Tibial artery (tissue), 4 donors: ENCODE measurements at regions not wholly inside any gene's neighbourhood (a gene's known extent, or its start where the extent isn't known, plus 50 kb on each side); places are given as distances from the start of the nearest gene placed in this dataset.

Source experiments
- DNase-seq, 2 donors: peaks; one replicate each; pipeline ENCODE4 v3.0.0-alpha.2; 2019
- H3K27ac ChIP-seq, 2 donors: fragments of 200-600 bp; sonication (generic) in 1 of 2; 1 replicate in 1 of 2; 2 replicates in 1 of 2; pipeline ENCODE4 v1.5.1; 2018 to 2019; ENCODE audit warnings: mild to moderate bottlenecking in 1 of 2
- H3K27me3 ChIP-seq, 2 donors: fragments of 200-600 bp; sonication (generic) in 1 of 2; one replicate each; pipeline versions ENCODE4 v1.5.1 to v1.6.0; 2016 to 2019
- H3K36me3 ChIP-seq, 3 donors: fragments of 200-600 bp; sonication (generic) in 2 of 3; one replicate each; pipeline ENCODE4 v1.5.1; 2016 to 2019; ENCODE audit warnings: mild to moderate bottlenecking in 2 of 3
- H3K4me1 ChIP-seq, 4 donors: fragments of 200-600 bp; sonication (generic) in 2 of 4; 1 replicate in 3 of 4; 2 replicates in 1 of 4; pipeline ENCODE4 v1.5.1; 2016 to 2019
- H3K4me3 ChIP-seq, 2 donors: fragments of 200-600 bp; sonication (generic) in 1 of 2; 1 replicate in 1 of 2; 2 replicates in 1 of 2; pipeline ENCODE4 v1.5.1; 2018 to 2019; ENCODE audit warnings: mild to moderate bottlenecking in 2 of 2
- H3K9me3 ChIP-seq, 3 donors: fragments of 200-600 bp; sonication (generic) in 1 of 3; one replicate each; pipeline ENCODE4 v1.5.1; 2016 to 2019
- intact Hi-C: fragments of 100-400 bp; cut with DNase I; formaldehyde crosslinking; loops from one replicate; pipeline ENCODE4 v1.15.0; 2023; ENCODE audit warnings: low total_unique reads
- TF ChIP-seq, protein P1 (sequence below), 2 experiments: fragments of 200-600 bp in 1 of 2; fragments of 450-650 bp in 1 of 2; IDR thresholded peaks; one replicate each; pipeline ENCODE4 v1.5.1; 2017 to 2019; ENCODE audit warnings: antibody characterized with exemption in 2 of 2, mild to moderate bottlenecking in 1 of 2, moderate library complexity in 1 of 2

DNA sequence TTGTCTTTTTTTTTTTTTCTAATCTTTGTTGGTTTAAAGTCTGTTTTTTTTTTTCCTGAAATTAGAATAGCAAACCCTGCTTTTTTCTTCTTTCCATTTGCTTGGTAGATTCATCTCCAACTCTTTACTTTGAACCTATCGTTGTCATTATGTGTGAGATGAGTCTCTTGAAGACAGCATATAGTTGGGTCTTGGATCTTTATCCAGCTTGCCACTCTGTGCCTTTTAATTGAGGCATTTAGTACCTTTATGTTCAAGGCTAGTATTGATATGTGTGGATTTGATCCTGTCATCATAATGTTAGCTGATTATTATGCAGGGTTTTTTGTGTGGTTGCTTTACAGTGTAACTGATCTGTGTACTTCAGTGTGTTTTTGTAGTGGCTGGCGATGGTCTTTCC is 383.8 kb downstream of the MAN2A1 start:
- Histone ChIP-seq H3K4me1 (peaks cover 0 to 6% (median 3%) of the 10 kb centered on the region in 4 donors), H3K9me3 (peaks cover 0 to 14% (median 0%) of the 10 kb centered on the region in 3 donors), H3K36me3 (no peaks in the 10 kb centered on the region), H3K27ac (no peak overlapping the region), H3K4me3 (no peak overlapping the region), H3K27me3 (no peaks in the 10 kb centered on the region)
- TF ChIP-seq, protein P1, sequence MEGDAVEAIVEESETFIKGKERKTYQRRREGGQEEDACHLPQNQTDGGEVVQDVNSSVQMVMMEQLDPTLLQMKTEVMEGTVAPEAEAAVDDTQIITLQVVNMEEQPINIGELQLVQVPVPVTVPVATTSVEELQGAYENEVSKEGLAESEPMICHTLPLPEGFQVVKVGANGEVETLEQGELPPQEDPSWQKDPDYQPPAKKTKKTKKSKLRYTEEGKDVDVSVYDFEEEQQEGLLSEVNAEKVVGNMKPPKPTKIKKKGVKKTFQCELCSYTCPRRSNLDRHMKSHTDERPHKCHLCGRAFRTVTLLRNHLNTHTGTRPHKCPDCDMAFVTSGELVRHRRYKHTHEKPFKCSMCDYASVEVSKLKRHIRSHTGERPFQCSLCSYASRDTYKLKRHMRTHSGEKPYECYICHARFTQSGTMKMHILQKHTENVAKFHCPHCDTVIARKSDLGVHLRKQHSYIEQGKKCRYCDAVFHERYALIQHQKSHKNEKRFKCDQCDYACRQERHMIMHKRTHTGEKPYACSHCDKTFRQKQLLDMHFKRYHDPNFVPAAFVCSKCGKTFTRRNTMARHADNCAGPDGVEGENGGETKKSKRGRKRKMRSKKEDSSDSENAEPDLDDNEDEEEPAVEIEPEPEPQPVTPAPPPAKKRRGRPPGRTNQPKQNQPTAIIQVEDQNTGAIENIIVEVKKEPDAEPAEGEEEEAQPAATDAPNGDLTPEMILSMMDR (IDR thresholded peaks at IDR 0.05): no peak
- intact Hi-C loops: no loop called here
- no peak for DNase-seq

DNA sequence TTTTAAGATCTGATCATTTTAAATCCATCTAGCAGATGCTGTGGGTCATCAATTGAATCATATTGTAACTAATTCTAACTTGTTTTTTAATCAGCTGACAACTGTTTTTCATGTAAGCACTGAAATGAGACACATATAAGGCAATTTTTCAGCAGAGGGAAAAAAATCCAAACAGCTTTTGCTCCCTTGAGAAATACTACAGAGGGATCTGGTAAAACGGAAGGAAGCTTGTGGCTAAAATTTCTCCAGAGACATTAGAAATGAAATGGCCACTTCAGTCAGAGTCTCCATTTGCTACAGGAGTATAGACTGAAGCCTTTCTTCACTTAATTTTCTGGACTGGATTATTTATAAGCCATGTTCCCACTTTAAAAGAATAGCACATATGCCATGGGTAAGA is 385.9 kb downstream of the MAN2A1 start:
- intact Hi-C loops: no loop called here
- peaks cover 0 to 12% (median 0%) of the 10 kb centered on the region in 3 donors for H3K9me3 ChIP-seq
- DNase-seq: no peak
- no peaks in the 10 kb centered on the region for H3K27me3 ChIP-seq
- no peak overlapping the region for H3K4me3 ChIP-seq
- TF ChIP-seq, protein P1 (IDR thresholded peaks at IDR 0.05): no peak
- no peak overlapping the region for H3K27ac ChIP-seq
- no peaks in the 10 kb centered on the region for H3K36me3 ChIP-seq
- peaks cover 0 to 6% (median 3%) of the 10 kb centered on the region in 4 donors for H3K4me1 ChIP-seq

DNA sequence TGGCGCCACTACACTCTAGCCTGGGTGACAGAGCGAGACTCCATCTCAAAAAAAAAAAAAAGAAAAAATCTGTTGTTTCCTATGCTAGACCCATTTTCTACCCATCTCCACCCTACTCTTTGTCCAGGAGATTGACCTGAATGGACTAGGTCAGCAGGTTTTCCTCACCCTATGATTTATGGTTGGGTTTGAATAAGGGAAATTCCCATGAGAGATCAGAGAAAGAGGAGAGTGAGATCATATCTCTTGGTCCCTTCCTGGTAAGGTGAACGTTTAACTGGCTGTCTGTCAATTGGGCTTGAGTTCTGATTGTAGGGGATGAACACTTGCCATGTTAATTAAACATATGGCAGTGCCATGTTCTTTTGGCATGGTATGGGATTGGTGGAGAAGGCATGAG is 387.4 kb downstream of the MAN2A1 start:
- Histone ChIP-seq H3K9me3 (peaks cover 0 to 12% (median 0%) of the 10 kb centered on the region in 3 donors), H3K36me3 (no peaks in the 10 kb centered on the region), H3K27me3 (no peaks in the 10 kb centered on the region), H3K4me1 (peaks cover 0 to 6% (median 3%) of the 10 kb centered on the region in 4 donors), H3K27ac (no peak overlapping the region), H3K4me3 (no peak overlapping the region)
- TF ChIP-seq, protein P1 (IDR thresholded peaks at IDR 0.05): no peak
- no peak for DNase-seq
- intact Hi-C loops: no loop called here

DNA sequence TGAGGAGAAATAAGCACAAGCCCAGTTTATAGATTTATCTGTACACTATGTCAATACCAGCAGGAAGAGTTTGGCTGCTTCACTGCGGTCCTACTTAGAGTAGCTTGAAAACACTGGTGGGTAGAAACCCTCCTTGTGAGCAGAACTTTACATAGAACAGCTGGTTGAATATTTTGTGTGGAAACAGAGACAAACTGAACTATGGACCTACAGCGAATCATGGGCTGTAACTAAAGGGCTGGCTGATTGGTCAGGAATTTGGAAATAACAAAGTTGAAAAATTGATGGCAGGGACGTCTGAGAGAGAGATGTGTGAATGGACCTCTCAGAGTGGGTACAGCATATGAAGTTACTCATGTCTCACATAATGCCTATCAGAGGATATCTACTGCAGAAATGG is 392.5 kb downstream of the MAN2A1 start:
- H3K4me3 ChIP-seq: no peak overlapping the region
- TF ChIP-seq, protein P1 (IDR thresholded peaks at IDR 0.05): no peak
- intact Hi-C loops: no loop called here
- H3K36me3 ChIP-seq: no peaks in the 10 kb centered on the region
- no peaks in the 10 kb centered on the region for H3K9me3 ChIP-seq
- DNase-seq: no peak
- peaks cover 0 to 32% (median 9%) of the 10 kb centered on the region in 4 donors for H3K4me1 ChIP-seq
- H3K27me3 ChIP-seq: no peaks in the 10 kb centered on the region
- H3K27ac ChIP-seq: no peak overlapping the region

DNA sequence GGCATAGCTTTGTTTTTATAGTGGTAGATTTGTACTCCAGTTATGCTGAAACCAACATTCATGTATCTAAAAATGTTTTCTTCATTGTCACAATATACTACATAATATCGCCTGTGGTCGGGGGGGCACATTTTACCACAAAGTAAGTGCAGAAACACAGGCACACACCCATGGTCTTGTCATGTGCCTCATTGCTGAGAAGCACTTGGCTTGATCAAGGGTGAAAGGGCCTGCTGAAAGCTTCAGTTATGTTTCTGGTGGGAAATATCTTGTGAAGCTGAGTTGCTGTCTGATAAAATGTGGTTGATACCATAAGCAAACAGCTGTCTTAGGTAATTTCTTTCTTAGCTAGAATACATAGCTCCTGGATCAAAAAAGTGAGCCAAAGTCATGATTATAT is 393.1 kb downstream of the MAN2A1 start:
- TF ChIP-seq, protein P1 (IDR thresholded peaks at IDR 0.05): no peak
- Histone ChIP-seq H3K4me3 (no peak overlapping the region), H3K27me3 (no peaks in the 10 kb centered on the region), H3K36me3 (no peaks in the 10 kb centered on the region), H3K27ac (no peak overlapping the region), H3K9me3 (no peaks in the 10 kb centered on the region), H3K4me1 (peaks cover 0 to 39% (median 9%) of the 10 kb centered on the region in 4 donors)
- no peak for DNase-seq
- intact Hi-C loops: no loop called here

DNA sequence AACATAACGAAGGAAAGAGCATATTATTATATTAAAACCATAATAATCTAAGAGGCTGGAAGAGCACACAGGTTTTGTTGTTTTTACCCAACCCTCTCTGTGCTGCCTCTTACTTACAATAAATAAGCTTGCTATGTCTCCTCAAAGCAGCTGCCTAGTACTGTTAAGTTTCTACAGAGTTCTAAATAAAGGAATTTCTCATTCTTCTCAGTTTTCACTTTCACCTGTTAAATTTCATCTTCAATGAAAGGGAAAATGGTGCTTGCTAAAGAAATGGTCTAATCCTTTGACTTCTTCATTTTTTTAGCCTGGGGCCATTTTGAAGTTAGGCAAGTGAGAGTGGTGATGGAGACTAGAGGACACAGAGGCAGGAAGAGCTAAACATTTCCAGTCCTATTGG is 396.1 kb downstream of the MAN2A1 start:
- Histone ChIP-seq H3K27me3 (no peaks in the 10 kb centered on the region), H3K9me3 (no peaks in the 10 kb centered on the region), H3K27ac (no peak overlapping the region), H3K4me1 (peaks cover 0 to 52% (median 13%) of the 10 kb centered on the region in 4 donors), H3K4me3 (no peak overlapping the region), H3K36me3 (no peaks in the 10 kb centered on the region)
- DNase-seq: no peak
- intact Hi-C loops: loop anchor here (5.0 kb wide), 1 partner anchor 84 kb away; no protein-coding TSS in a partner anchor
- TF ChIP-seq, protein P1 (IDR thresholded peaks at IDR 0.05): no peak
